HCT116 (cell line): ENCODE measurements at regions not wholly inside any gene's neighbourhood (a gene's known extent, or its start where the extent isn't known, plus 50 kb on each side); places are given as distances from the start of the nearest gene placed in this dataset.

Experiments
- ATAC-seq: fragments of 200-7000 bp; cut with Tn5 transposase; 2 replicates; pipeline ENCODE4 v1.9.1; 2020; ENCODE audit warnings: mild to moderate bottlenecking, moderate library complexity
- BruUV-seq: library from RNA; stranded (reverse); fragments of 400-500 nt; replicated peaks from 2 replicates; lab custom pipeline; 2021; lab: Mats Ljungman, UMichigan
- CTCF ChIA-PET: fragments of 300-600 bp; sonication (Branson Sonifier 250); formaldehyde crosslinking; loops from one replicate; lab custom pipeline; 2021; ENCODE audit warnings: antibody characterized with exemption; lab: Charles Lee
- POLR2A ChIA-PET: fragments of 300-600, 350-600 bp; sonication (Branson Sonifier 250); formaldehyde crosslinking; loops from one replicate; lab custom pipeline; 2021; ENCODE audit warnings: antibody characterized with exemption; lab: Charles Lee
- RAD21 ChIA-PET, 2 experiments: fragments of 300-600 bp; sonication (Branson Sonifier 250); formaldehyde crosslinking; loops; one replicate each; lab custom pipeline; 2023; ENCODE audit warnings: low total read pairs in 2 of 2; ENCODE audit not compliant: uncharacterized antibody in 2 of 2, unreplicated experiment in 2 of 2, low non-redundant PET in 1 of 2; lab: Charles Lee
- DNase-seq: peaks from one replicate; pipeline ENCODE4 v3.0.0-alpha.2; 2010; ENCODE audit warnings: low read depth, low spot score
- H2AFZ ChIP-seq: fragments of 200-600 bp; shearing (Covaris generic), sonication (generic); 2 replicates; pipeline ENCODE4 v1.6.1; 2017; ENCODE audit warnings: low read depth, mixed run types, mixed read lengths, antibody characterized with exemption, low read length; ENCODE audit not compliant: poor library complexity, severe bottlenecking
- H3K27ac ChIP-seq: 2 replicates; pipeline ENCODE4 v1.5.1; 2012; ENCODE audit warnings: low read depth, low read length
- H3K27me3 ChIP-seq: fragments of 200-600 bp; sonication (generic); 2 replicates; pipeline ENCODE4 v1.6.1; 2016; ENCODE audit warnings: mixed run types, low read length, mixed read lengths; ENCODE audit not compliant: insufficient read depth
- H3K36me3 ChIP-seq, 2 experiments: fragments of 200-500 bp in 1 of 2; fragments of 200-600 bp in 1 of 2; sonication (Bioruptor generic) in 1 of 2; sonication (generic) in 1 of 2; 2 replicates each; pipeline versions ENCODE4 v1.5.1 to v1.6.1; 2014 to 2016; ENCODE audit warnings: low read length in 2 of 2, inconsistent platforms in 1 of 2, mixed read lengths in 1 of 2, mixed run types in 1 of 2; ENCODE audit not compliant: insufficient read depth in 2 of 2, control insufficient read depth in 1 of 2
- H3K4me1 ChIP-seq, 2 experiments: fragments of 200-600 bp in 1 of 2; sonication (generic) in 1 of 2; 2 replicates each; pipeline versions ENCODE4 v1.5.1 to v1.6.1; 2012 to 2017; ENCODE audit warnings: low read length in 2 of 2, inconsistent platforms in 1 of 2, mild to moderate bottlenecking in 1 of 2, mixed read lengths in 1 of 2, mixed run types in 1 of 2, moderate library complexity in 1 of 2; ENCODE audit not compliant: insufficient read depth in 2 of 2, control insufficient read depth in 1 of 2
- H3K4me2 ChIP-seq: fragments of 200-600 bp; sonication (generic); 2 replicates; pipeline ENCODE4 v1.6.1; 2017; ENCODE audit warnings: mixed run types, low read length, mixed read lengths
- H3K4me3 ChIP-seq, 2 experiments: fragments of 200-600 bp in 1 of 2; sonication (generic) in 1 of 2; replicated peaks in 1 of 2; 2 replicates each; pipeline ENCODE4 v1.5.1; 2011 to 2016; ENCODE audit warnings: low read length in 2 of 2, control low read depth in 1 of 2, low read depth in 1 of 2, mild to moderate bottlenecking in 1 of 2, mixed read lengths in 1 of 2, mixed run types in 1 of 2
- H3K79me2 ChIP-seq: fragments of 200-600 bp; sonication (generic); 2 replicates; pipeline ENCODE4 v1.6.1; 2017; ENCODE audit warnings: mild to moderate bottlenecking, mixed run types, low read length, moderate library complexity, mixed read lengths; ENCODE audit not compliant: insufficient read depth
- H3K9ac ChIP-seq: fragments of 200-600 bp; sonication (generic); 2 replicates; pipeline ENCODE4 v1.6.1; 2016; ENCODE audit warnings: low read length, mixed read lengths
- H3K9me2 ChIP-seq: fragments of 200-600 bp; sonication (generic), shearing (Covaris generic); 2 replicates; pipeline ENCODE4 v1.6.1; 2017; ENCODE audit warnings: mixed run types, mild to moderate bottlenecking, moderate library complexity; ENCODE audit not compliant: insufficient read depth
- H3K9me3 ChIP-seq, 2 experiments: fragments of 200-500 bp in 1 of 2; fragments of 200-600 bp in 1 of 2; sonication (Bioruptor generic) in 1 of 2; sonication (generic) in 1 of 2; 2 replicates each; pipeline ENCODE4 v1.6.1; 2014 to 2017; ENCODE audit warnings: low read length in 2 of 2, mixed read lengths in 2 of 2, inconsistent platforms in 1 of 2, low read depth in 1 of 2, mild to moderate bottlenecking in 1 of 2, mixed run types in 1 of 2, moderate library complexity in 1 of 2; ENCODE audit not compliant: control insufficient read depth in 1 of 2, insufficient read depth in 1 of 2
- H4K20me1 ChIP-seq: fragments of 200-600 bp; sonication (generic), shearing (Covaris generic); 2 replicates; pipeline ENCODE4 v1.6.1; 2017; ENCODE audit warnings: mixed run types, mild to moderate bottlenecking, moderate library complexity; ENCODE audit not compliant: insufficient read depth
- ELF1 ChIP-seq: IDR thresholded peaks from 2 replicates; pipeline ENCODE4 v1.6.1; 2012; ENCODE audit warnings: low read depth, borderline replicate concordance
- EZH2 ChIP-seq: fragments of 200-600 bp; sonication (generic); IDR thresholded peaks from 2 replicates; pipeline ENCODE4 v1.6.1; 2017; ENCODE audit warnings: antibody characterized with exemption, mixed run types
- POLR2AphosphoS5 ChIP-seq: IDR thresholded peaks from 2 replicates; pipeline ENCODE4 v1.6.1; 2011; ENCODE audit warnings: mild to moderate bottlenecking, low read depth, low read length, moderate library complexity
- RAD21 ChIP-seq: IDR thresholded peaks from 2 replicates; pipeline ENCODE4 v1.6.1; 2012; ENCODE audit warnings: low read depth, mild to moderate bottlenecking
- SIN3A ChIP-seq: IDR thresholded peaks from 2 replicates; pipeline ENCODE4 v1.6.1; 2012; ENCODE audit warnings: low read depth
- SP1 ChIP-seq: IDR thresholded peaks from 2 replicates; pipeline ENCODE4 v1.6.1; 2012; ENCODE audit warnings: low read depth
- ZFX ChIP-seq: fragments of 450-650 bp; IDR thresholded peaks from 2 replicates; pipeline ENCODE4 v1.6.1; 2017
- intact Hi-C: fragments of 100-400 bp; cut with micrococcal nuclease; formaldehyde crosslinking; loops from 2 replicates; pipeline ENCODE4 v1.10.0; 2022
- TF ChIP-seq, protein P1 (sequence below): IDR thresholded peaks from 2 replicates; pipeline ENCODE4 v1.6.1; 2012; ENCODE audit warnings: low read depth
- TF ChIP-seq, protein P2 (sequence below): IDR thresholded peaks from 2 replicates; pipeline ENCODE4 v1.6.1; 2012

DNA sequence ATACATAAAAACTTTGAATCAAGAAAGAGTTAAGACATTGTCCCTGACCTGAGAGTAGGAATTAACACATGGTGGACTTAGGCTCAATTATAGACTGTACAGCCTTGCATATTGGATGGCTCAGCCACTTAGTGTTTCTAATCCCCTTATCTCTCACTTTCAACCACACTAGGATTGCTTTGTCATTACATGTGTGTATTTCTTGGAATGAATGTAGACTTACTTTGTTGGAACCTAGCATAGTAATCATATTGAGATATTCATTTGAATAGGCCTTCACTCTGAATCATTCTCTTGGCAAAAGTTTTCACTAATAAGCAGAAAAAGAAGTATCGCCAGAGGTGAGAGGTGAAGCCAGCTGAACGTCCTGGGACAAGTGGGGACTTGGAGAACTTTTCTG lies 1973.9 kb upstream of the FLRT2 start:
- Histone ChIP-seq H3K27me3 (no peaks in the 10 kb centered on the region), H3K4me3 (no peak overlapping the region), H3K4me2 (no peak overlapping the region), H4K20me1 (no peaks in the 10 kb centered on the region), H2AFZ (no peak overlapping the region), H3K9me3 (peaks cover 5 to 17% of the 10 kb centered on the region in 2 experiments; a peak in 3 of 4 replicates), H3K9ac (no peak overlapping the region), H3K36me3 (no peaks in the 10 kb centered on the region), H3K9me2 (no peaks in the 10 kb centered on the region), H3K27ac (no peak overlapping the region), H3K4me1 (no peaks in the 10 kb centered on the region), H3K79me2 (no peaks in the 10 kb centered on the region)
- ATAC-seq (no peak), DNase-seq (no peak)
- BruUV-seq, result no TSS peak
- intact Hi-C loops, result no loop called here
- ChIA-PET RAD21 (no interaction called here), POLR2A (no interaction called here), CTCF (no interaction called here)
- TF ChIP-seq SIN3A, result no peak
- no peak for TF ChIP-seq EZH2
- no peak for TF ChIP-seq ELF1
- TF ChIP-seq POLR2AphosphoS5, result no peak
- TF ChIP-seq, protein P1, sequence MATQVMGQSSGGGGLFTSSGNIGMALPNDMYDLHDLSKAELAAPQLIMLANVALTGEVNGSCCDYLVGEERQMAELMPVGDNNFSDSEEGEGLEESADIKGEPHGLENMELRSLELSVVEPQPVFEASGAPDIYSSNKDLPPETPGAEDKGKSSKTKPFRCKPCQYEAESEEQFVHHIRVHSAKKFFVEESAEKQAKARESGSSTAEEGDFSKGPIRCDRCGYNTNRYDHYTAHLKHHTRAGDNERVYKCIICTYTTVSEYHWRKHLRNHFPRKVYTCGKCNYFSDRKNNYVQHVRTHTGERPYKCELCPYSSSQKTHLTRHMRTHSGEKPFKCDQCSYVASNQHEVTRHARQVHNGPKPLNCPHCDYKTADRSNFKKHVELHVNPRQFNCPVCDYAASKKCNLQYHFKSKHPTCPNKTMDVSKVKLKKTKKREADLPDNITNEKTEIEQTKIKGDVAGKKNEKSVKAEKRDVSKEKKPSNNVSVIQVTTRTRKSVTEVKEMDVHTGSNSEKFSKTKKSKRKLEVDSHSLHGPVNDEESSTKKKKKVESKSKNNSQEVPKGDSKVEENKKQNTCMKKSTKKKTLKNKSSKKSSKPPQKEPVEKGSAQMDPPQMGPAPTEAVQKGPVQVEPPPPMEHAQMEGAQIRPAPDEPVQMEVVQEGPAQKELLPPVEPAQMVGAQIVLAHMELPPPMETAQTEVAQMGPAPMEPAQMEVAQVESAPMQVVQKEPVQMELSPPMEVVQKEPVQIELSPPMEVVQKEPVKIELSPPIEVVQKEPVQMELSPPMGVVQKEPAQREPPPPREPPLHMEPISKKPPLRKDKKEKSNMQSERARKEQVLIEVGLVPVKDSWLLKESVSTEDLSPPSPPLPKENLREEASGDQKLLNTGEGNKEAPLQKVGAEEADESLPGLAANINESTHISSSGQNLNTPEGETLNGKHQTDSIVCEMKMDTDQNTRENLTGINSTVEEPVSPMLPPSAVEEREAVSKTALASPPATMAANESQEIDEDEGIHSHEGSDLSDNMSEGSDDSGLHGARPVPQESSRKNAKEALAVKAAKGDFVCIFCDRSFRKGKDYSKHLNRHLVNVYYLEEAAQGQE, result no peak
- TF ChIP-seq ZFX, result no peak
- TF ChIP-seq, protein P2, sequence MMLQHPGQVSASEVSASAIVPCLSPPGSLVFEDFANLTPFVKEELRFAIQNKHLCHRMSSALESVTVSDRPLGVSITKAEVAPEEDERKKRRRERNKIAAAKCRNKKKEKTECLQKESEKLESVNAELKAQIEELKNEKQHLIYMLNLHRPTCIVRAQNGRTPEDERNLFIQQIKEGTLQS, result no peak
- no peak for TF ChIP-seq RAD21
- TF ChIP-seq SP1, result no peak
